Stimulated activated CD4-positive, alpha-beta T cell treated with anti-CD3 and anti-CD28 coated beads, Interleukin-1b, Interleukin-23, amount 100 ng/mL, for 4 hours (primary cell): ENCODE measurements at regions not wholly inside any gene's neighbourhood (a gene's known extent, or its start where the extent isn't known, plus 50 kb on each side); places are given as distances from the start of the nearest gene placed in this dataset.
"Not testable (repeated sequence)": the region's sequence is repeated elsewhere in the genome, so short reads cannot be mapped to it uniquely, and the experiment has no call there.

Source experiments
- DNase-seq, 2 donors: peaks; one replicate each; pipeline ENCODE4 v3.0.0-alpha.2; 2020; ENCODE audit warnings: low read depth in 2 of 2

DNA sequence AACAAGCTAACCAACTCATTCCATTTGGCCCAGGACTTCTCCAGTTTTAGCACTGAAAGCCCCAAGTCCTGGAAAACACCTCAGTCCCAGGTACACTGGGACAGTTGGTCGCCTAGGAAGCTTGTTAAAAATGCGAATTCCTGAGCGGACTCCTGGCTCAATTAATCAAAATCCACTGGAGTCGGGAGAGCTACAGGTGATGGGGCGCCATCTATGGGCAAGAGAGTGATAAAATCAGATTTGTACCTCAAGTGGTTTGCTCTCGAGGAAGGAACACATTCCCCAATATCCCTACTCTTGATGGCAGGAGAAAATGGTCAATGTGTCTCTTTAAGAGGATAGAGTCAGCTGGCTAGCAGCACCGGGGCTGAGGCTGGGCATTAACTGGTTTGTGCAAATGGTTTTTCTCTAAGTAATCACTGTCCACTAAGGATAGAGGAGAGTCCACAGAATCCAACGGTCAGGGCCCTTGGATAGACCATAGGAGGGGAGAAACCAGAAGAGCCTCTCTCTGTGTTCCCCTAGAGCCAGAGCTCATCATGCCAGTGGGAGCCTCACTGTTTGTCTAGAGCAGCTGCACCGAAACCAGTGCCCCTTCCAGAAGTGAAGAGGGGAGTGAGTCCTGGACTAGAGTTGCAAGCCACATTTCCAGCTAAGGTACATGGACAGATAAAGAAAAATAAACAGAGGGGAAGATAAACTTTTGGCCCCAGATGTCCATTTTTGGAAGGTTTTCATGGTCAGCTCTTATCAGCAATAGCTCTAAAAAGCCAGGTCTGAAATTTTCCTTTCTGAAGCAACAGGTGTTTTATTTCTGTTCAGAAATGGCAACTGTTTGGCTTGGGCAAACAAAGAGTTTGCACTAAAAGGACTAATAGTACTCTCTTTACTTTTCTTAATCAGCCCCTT lies 148.5 kb downstream of the TENT5C start:
- peak; percentile 12 to 23 for DNase-seq

DNA sequence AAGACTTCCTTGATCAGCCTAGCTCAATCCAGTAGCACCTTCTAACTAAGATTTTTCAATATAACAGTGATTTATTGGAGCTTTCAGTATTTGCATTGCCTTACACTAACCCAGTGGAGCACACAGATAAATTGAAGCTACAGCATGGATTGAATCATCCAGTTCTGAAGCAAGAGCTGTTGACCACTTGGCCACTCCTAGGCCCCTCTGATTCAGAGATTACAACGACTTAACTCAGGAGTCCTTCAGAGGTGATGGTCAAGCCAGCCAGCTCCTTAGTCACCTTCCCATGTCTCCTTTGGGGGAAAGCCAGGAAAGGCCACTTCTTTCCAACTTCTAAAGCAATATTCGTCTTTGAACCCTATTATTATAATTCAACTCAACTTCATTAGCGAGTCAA lies 151.8 kb downstream of the TENT5C start:
- DNase-seq = no peak

DNA sequence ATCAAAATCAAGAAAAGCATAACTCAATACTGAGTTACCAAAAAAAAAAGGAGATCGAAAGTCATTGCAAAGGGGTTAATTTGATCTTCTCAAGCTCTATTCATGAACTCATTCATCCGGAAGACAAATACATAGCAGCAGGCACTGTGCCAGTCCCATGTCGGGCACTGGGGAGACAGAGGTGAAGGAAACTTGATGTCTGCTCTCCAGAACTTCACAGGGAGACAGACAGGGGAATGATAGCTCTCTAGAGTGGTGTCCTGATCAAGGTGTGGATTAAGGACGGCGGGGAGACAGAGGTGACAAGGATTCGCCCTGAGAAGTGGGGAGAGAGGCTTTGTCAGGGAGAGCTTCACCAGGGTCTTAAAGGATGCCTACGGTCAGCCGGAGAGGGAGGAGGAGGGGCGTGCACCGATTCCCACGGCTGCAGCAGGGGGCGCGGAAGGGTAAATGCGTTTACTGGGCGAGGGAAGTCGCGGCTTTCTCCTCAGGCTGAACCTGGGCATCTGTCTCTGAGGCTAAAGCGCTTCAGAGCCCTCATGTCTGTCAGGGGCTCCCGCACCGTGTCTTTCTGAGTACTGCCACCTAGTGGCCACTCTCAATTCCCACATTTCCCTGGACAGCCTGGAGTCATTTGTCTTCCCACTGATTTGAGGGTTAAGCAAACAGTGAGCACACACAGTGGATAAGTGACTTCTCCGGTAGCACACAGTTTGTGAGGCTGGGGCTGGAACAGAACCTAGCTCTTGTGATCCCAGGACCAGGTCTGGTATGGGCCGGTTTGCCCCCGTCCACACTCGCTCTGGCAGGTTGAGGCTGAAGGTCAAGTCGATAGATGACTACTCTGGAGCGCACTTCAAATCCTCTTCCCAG lies 152.8 kb downstream of the TENT5C start:
- peak; percentile 44 to 55 for DNase-seq

DNA sequence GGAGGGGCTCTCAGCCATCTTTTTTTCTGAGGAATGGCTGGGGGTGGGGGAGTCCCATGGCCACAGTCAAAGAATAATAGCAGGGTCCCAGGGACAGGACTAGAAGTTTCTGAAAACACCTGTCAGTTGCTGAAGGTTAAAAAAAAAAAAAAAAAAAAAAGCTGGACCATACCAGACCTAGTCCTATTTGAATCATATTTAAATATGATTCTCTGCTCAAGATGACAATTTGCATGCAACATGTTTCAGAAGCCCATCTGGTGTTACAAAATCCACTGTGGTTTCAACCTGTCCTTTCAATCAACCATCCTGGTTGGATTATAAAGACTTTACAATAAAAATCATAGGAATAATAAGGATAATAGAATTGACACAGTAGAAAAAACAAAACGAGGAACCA lies 153.7 kb downstream of the TENT5C start:
- DNase-seq = no peak

DNA sequence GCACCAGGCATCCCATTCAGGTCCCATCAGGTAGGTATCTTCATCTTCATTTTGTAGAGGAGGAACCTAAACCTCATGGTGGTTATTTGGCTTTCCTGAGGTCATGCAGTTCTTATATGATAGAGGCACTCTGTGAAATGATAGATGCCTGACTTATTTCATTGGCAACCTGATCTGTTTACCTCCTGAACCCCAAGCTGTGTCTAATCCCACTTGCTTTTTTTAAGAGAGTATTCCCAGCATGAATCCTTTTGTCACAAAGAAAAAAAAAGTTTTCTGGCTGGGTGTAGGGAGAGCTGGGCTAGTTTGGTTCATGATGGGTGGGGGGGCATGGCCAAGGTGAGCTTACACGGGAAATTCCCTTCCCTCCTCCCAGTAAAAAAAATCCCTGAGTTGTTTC lies 154.2 kb downstream of the TENT5C start:
- no peak for DNase-seq

DNA sequence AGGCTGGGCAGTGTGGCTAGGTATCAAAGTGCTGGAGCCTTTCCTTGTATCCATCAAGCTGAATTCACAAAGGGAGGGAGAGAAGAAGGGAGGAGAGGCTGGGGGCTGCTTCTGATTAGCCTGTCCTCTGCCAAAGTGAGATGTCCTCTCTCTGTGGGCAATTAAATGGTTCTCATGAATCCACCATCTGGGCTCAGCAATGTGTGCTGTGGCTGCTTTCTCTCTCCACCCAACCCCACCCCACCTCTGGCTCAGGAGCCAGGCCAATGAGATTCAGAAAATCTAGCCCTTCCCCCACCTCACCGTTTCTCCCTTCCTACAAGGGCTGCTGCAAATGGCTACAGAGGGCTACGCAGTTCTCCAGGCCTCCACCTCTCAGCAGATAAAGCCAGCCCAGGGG lies 154.6 kb downstream of the TENT5C start:
- DNase-seq = no peak

DNA sequence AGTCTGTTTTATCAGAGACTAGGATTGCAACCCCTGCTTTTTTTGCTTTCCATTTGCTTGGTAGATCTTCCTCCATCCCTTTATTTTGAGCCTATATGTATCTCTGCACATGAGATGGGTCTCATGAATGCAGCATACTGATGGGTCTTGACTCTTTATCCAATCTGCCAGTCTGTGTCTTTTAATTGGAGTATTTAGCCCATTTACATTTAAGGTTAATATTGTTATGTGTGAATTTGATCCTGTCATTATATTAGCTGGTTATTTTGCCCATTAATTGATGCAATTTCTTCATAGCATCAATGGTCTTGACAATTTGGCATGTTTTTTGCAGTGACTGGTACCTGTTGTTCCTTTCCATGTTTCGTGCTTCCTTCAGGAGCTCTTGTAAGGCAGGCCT lies 161.7 kb downstream of the GDAP2 start:
- DNase-seq = not testable (repeated sequence)

DNA sequence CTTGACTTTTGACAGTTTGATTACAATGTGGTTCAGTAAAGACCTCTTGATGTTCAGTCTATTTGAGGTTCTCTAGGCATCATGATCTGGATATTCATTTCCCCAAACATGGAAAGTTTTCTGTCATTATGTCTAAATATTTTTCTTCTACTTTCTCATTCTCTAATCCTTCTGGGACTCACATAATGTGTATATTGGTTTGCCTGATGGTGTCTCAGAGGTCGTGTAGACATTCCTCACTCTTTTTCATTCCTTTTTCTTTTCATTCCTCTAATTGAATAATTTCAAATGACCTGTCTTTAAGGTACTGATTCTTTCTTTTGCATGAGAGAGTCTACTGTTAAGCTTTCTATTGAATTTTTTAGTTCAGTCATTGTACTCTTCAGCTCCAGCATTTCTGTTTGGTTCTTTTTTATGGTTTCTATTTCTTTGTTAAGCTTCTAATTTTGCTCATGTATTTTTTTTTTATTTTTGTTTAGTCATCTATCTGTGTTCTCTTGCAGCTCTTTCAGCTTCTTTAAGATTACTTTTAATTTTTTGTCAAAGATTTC lies 158.4 kb downstream of the GDAP2 start:
- DNase-seq = no peak

DNA sequence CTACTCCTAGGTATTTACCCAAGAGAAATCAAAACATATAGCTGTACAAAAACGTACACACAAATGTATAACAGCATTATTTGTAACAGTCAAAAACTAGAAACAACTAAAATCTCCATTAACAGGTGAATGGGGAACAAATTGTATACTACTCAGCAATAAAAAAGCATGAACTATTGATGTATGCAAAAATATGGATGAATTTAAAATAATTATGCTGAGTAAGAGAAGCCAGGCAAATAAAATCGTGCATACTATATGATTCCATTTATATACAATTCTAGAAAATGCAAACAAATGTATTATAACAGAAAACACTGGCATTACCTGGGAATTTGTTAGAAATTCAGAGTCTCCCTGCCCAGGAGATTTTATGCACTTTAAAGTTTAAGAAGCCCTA lies 150.1 kb downstream of the GDAP2 start:
- DNase-seq = no peak

DNA sequence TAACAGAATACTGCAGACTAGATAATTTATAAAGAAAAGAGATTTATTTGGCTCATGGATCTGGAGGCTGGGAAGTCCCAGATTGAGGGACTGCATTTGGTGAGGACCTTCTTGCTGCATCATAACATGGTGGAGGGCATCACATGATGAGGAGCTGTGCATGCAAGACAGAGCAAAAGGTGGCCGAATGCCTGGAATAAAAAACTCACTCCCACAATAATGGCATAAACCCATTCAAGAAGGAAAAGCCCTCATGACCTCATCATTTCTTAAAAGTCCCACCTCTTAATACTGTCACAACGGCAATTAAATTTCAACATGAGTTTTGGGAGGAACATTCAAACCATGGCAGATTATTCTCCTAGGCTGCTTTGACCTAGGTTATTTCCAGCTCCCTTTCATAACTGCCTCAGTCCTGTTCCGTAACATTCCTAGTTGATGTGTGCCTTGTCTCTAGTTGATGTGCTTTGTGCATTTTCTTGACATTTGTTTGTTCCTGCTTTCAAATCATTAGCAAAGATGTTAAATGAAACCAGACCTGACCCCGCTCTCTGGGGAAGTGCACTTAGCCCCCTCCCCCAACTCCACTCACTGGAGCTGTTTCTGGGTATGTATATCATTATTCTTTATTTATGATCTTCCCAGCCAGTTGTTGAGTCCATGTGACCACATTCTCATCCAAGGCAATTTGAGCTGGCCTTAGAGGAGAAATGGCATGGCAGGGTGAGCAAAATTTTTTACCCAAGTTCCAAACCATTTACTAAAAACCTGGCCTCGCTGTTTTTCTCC lies 148.5 kb downstream of the GDAP2 start:
- no peak for DNase-seq

DNA sequence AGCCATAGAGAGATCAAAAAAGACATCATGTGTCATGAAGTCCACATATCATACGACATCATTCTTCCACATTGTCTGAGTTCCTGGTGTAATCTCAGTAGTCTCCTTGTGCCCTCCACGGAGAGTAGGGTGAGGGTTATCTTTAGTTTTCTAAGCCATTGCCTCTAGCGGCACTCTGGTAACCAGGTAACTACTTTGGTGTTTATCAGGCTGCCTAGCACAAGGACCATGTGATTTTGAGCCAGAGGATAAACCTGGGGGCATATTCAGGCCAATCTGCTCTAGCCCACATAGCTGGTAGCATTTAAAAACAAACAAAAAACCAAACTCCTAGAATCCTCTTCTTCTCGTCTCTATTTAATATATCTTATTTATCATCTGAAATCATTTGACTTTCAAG lies 147.4 kb downstream of the GDAP2 start:
- no peak for DNase-seq

DNA sequence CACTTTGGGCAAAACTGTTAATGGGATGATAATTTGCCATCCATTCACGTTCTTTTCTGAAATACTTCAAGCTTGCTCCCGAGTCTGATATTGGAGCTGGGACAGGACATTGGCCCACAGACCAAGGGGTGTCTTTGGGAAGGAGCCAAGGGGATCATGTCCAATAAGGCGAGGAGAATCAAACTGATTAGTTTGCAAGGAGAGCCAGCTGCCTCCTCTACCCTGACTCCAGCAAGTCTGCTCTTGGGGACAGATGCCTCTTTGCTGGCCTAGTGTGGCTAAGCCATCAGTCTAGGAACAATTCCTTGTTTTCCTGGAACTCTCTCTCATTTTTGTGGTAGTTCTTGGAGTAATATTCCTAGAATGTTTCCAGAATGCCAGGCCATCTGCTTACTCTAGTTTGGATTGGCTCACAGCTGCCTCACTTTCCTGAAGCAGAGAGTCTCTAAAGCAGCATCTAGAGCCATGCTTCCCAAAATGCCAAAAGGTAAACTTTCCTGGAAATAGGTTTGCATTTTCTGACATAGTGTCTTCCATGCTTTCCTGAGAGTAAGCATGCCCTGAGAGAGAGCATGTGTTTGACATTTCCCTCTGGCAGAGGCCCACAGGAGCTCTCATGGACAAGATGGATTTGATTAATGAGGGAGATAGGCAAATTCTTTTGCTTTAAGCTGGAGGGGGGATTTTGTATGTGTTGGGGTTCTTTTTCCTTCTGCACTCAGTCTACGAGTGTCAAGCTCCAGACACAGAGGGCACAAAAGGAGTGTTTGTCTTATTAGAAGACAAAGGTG lies 145.6 kb downstream of the GDAP2 start:
- no peak for DNase-seq

DNA sequence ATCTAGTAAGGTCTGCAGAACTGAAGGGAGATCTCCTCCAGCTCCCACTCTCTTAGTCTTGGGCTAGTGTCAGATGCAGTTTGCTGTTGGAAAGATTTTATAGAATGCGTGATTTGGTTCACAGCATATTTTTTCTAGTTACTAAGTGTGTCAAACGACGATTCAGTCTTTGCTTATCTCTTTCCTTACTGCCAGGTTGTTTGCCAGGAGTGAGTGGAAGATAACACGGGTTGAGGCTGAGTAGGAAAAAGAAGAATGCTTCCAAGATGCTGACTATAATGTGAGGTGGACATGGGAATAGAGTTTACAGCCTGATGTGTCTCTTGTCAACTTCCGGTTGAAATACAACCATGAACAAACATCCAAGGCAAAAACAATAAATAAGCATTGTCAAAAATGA lies 141.4 kb downstream of the GDAP2 start:
- DNase-seq = no peak

DNA sequence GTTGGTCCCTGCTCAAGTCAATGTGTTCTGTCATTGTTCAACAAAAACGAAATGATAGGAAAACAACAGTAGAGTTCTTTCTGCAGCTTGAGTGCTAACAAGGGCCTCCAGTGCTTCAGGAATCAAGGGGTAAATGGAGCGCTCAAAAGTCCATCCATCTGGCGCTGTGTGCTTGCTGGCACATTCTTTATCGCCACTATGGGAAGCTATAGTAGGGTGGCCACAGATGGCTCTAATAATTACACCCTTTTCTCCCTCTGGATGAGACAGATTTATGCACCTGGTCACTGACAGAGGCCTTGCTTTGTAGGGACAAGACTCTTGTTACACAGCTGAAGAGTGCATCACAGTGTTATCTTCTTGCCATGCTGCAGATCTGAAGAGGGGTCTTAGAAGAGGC lies 136.0 kb downstream of the GDAP2 start:
- DNase-seq = no peak

DNA sequence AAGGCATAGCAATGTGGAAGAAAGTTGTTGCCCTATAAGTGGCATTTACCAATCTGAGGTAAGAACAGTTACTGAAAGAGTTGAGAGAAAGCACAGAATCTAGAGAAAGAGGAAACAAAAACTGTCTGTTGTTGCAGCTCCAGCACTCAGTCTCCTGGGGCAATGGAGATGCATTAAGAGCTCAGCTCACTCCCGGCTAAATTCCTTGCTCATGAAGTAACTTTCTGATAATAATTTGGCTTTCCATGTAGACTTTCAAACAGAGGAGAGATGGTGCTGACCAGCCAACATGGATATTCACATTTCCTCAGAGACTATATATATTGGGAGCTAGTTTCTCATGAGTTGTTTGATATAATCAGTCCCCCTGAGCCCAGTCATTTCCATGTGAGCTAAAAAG lies 135.3 kb downstream of the GDAP2 start:
- no peak for DNase-seq

DNA sequence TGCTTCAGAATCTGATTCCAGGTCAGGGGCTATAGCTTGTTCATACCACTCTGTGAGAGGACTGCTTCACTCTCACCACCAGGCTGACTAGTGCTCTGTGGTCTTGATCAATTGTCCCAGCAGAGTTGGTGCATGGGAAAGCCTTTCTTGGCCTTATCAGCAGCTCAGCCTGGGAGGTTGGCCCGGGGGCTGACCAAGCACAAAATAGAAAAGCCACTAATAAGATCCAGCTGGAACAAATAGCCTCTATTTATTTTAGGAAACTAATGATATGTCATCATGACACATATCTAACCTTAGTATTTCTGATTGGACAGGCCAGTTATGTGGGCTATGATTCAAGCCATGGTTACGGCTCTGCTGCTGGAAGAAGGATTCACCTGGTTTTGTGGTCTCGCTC lies 134.2 kb downstream of the GDAP2 start:
- no peak for DNase-seq

DNA sequence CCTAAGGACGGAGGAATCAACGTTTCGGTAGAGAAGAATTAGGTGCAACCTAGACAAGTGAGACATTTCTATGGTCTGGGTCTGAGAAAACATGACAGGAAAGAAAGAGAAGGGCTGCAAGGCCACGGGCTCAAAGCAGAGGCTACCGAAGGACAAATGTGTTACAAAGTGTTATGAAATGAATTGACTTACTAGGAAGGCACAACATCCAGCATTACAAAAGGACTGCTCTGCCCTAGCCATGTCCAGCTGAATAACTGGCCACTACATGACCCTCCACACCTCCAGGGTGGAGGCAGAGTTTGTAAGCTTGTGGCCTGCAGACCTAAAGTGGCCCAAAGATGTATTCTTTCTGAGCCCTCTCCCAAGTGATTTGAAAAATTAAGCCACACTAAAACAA lies 133.6 kb downstream of the GDAP2 start:
- DNase-seq = no peak

DNA sequence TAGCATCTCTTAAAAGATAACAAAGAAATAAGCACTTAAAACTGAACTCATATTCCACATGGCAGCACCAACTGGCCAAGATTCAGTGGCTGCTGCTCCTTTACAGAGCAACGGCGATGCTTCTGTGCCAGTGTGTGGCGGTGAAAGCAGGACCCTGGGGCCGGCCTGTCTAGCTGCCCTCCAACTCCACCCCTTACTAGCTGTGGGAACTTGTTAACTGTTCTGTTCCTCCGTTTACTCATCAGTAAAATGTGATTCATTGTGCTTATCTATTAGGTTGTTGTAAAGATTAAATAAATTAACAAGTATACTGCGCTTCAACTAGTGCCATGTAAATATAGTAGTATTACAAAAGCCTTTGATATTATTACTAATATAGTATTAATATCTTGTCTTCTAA lies 133.2 kb downstream of the GDAP2 start:
- no peak for DNase-seq

DNA sequence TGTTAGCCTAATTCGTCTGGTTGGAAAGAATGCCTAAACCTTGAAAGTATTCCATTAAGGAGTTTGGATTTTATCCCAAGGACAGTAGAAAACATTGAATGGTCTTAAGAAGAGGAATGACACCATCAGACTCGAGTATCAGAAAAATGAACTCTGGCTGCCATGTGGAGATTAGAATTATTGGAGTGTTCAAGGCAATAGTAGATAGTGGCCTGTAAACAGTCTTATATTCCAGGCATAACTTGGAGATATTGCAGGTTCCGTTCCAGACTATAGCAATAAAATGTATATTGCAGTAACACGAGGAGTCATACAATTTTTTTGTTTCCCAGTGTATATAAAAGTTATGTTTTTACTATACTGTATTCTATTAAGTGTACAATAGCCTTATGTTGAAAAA lies 130.9 kb downstream of the GDAP2 start:
- DNase-seq = no peak

DNA sequence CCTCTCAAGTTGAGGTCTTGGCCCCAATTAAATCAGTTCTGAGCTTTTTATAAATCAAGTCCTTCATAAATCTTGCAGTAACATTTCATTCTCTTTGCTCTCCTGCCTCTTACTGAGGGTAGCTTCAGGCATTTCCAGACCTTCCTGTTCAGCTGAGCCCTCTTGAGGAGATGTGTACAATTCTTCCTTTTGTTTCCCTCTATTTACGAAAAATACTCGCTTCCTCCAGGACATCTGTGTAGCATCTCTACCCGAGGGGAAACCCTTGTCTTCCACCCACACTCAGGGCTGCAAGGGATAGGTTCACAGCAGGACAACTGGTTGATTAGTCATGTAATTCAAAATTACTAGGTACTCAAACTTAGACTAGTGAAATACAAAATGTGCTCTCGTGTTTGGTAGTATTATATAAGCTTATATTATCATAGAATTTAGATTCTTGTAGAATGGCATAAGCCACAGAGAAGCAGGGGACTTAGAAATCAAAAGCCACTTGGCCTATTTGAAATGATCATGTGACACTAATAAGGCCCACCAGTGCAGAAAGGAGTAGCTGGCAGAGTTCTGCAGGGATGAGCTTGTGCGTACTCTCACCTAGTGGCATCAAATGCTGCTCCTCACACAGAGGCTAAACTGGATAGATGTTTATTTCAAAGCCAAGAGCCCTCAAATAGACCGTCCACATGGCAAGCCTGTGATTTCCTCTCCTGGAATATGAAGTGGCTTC lies 126.7 kb downstream of the GDAP2 start:
- DNase-seq = no peak
